Body of pancreas (tissue), 4 donors: ENCODE measurements at regions not wholly inside any gene's neighbourhood (a gene's known extent, or its start where the extent isn't known, plus 50 kb on each side); places are given as distances from the start of the nearest gene placed in this dataset.

Source experiments
- ATAC-seq: fragments of 150-250 bp; one replicate; pipeline ENCODE4 v1.9.1; 2016
- DNase-seq, 4 donors: peaks; one replicate each; pipeline ENCODE4 v3.0.0-alpha.2; 2019
- H3K27ac ChIP-seq, 4 donors: fragments of 200-600 bp; sonication (generic); 1 replicate in 3 of 4; 2 replicates in 1 of 4; pipeline versions ENCODE4 v1.5.1 to v1.6.1; 2016 to 2019; ENCODE audit warnings: mild to moderate bottlenecking in 1 of 4, mixed read lengths in 1 of 4, moderate library complexity in 1 of 4
- H3K27me3 ChIP-seq, 2 donors: fragments of 200-600 bp; sonication (generic); one replicate each; pipeline ENCODE4 v1.6.0; 2016; ENCODE audit warnings: mild to moderate bottlenecking in 1 of 2
- H3K36me3 ChIP-seq, 2 donors: fragments of 200-600 bp; sonication (generic); replicated peaks in 1 of 2; 2 replicates each; pipeline ENCODE4 v1.5.1; 2016; ENCODE audit warnings: low read depth in 2 of 2; ENCODE audit not compliant: insufficient read depth in 1 of 2
- H3K4me1 ChIP-seq: fragments of 200-600 bp; sonication (generic); one replicate; pipeline ENCODE4 v1.6.0; 2016
- H3K4me3 ChIP-seq, 2 donors: fragments of 200-600 bp; sonication (generic); 1 replicate in 1 of 2; 2 replicates in 1 of 2; pipeline ENCODE4 v1.5.1; 2016 to 2019
- H3K9me3 ChIP-seq, 3 donors: fragments of 200-600 bp; sonication (generic); 1 replicate in 2 of 3; 2 replicates in 1 of 3; pipeline ENCODE4 v1.5.1; 2016
- CTCF ChIP-seq, 7 experiments: fragments of 450-650 bp in 4 of 7; fragments of 200-600 bp in 3 of 7; sonication (generic) in 3 of 7; IDR thresholded peaks; one replicate each; pipeline ENCODE4 v1.5.1; 2016 to 2019; ENCODE audit warnings: antibody characterized with exemption in 7 of 7
- POLR2A ChIP-seq, 3 donors: fragments of 450-650 bp; IDR thresholded peaks; one replicate each; pipeline ENCODE4 v1.6.1; 2016; ENCODE audit warnings: antibody characterized with exemption in 3 of 3, mild to moderate bottlenecking in 2 of 3
- WGBS, 2 donors: methylation state at CpG; one replicate each; pipeline ENCODE4 v1.1.5; 2017; 5-methylcytosine and 5-hydroxymethylcytosine counted together
- intact Hi-C: fragments of 100-400 bp; cut with DNase I; formaldehyde crosslinking; loops from one replicate; pipeline ENCODE4 v1.15.1; 2023

- ATAC-seq (no peak), DNase-seq (no peak)
- H3K27ac ChIP-seq, result no peak overlapping the region
- H3K9me3 ChIP-seq, result no peaks in the 10 kb centered on the region
- H3K27me3 ChIP-seq, result no peaks in the 10 kb centered on the region
- H3K4me1 ChIP-seq, result peaks cover 3% of the 10 kb centered on the region
- H3K4me3 ChIP-seq, result no peak overlapping the region
- TF ChIP-seq POLR2A (IDR thresholded peaks at IDR 0.05) (no peak), CTCF (IDR thresholded peaks at IDR 0.05) (no peak)
- intact Hi-C loops, result no loop called here
- no peaks in the 10 kb centered on the region for H3K36me3 ChIP-seq
- WGBS, 2 donors, result 66 to 74% methylated on average over 8 of the region's 8 CpGs
Measured at GRCh38 chr1:14262637-14263036, 335.8 kb upstream of the KAZN start.

GRCh38 chr1:14263225-14263624 lies 335.3 kb upstream of the KAZN start:
- no peaks in the 10 kb centered on the region for H3K36me3 ChIP-seq
- no peaks in the 10 kb centered on the region for H3K27me3 ChIP-seq
- 76 to 77% methylated on average over 3 of the region's 3 CpGs for WGBS, 2 donors
- intact Hi-C loops, result no loop called here
- no peak overlapping the region for H3K4me3 ChIP-seq
- H3K4me1 ChIP-seq, result peaks cover 3% of the 10 kb centered on the region
- no peak for TF ChIP-seq CTCF (IDR thresholded peaks at IDR 0.05)
- TF ChIP-seq POLR2A (IDR thresholded peaks at IDR 0.05), result no peak
- DNase-seq, result no peak
- ATAC-seq, result no peak
- no peaks in the 10 kb centered on the region for H3K9me3 ChIP-seq
- H3K27ac ChIP-seq, result no peak overlapping the region

- H3K36me3 ChIP-seq, result no peaks in the 10 kb centered on the region
- no peak overlapping the region for H3K4me3 ChIP-seq
- H3K4me1 ChIP-seq, result peaks cover 3% of the 10 kb centered on the region
- H3K27me3 ChIP-seq, result no peaks in the 10 kb centered on the region
- no peak for TF ChIP-seq CTCF (IDR thresholded peaks at IDR 0.05)
- no peak for TF ChIP-seq POLR2A (IDR thresholded peaks at IDR 0.05)
- intact Hi-C loops, result no loop called here
- H3K27ac ChIP-seq, result no peak overlapping the region
- 77% methylated on average over 3 of the region's 3 CpGs for WGBS, 2 donors
- no peaks in the 10 kb centered on the region for H3K9me3 ChIP-seq
- no peak for DNase-seq
- no peak for ATAC-seq
Measured at GRCh38 chr1:14263671-14264070, 334.8 kb upstream of the KAZN start.

GRCh38 chr1:14265495-14265894 lies 333.0 kb upstream of the KAZN start:
- DNase-seq, result no peak
- intact Hi-C loops, result no loop called here
- no peak for ATAC-seq
- TF ChIP-seq POLR2A (IDR thresholded peaks at IDR 0.05) (no peak), CTCF (IDR thresholded peaks at IDR 0.05) (no peak)
- no peaks in the 10 kb centered on the region for H3K27me3 ChIP-seq
- no peak overlapping the region for H3K4me3 ChIP-seq
- 67 to 78% methylated on average over 2 of the region's 2 CpGs for WGBS, 2 donors
- H3K27ac ChIP-seq, result no peak overlapping the region
- no peaks in the 10 kb centered on the region for H3K9me3 ChIP-seq
- H3K36me3 ChIP-seq, result no peaks in the 10 kb centered on the region
- no peaks in the 10 kb centered on the region for H3K4me1 ChIP-seq

- no peaks in the 10 kb centered on the region for H3K4me1 ChIP-seq
- H3K36me3 ChIP-seq, result no peaks in the 10 kb centered on the region
- H3K9me3 ChIP-seq, result no peaks in the 10 kb centered on the region
- no peak for TF ChIP-seq CTCF (IDR thresholded peaks at IDR 0.05)
- TF ChIP-seq POLR2A (IDR thresholded peaks at IDR 0.05), result no peak
- intact Hi-C loops, result no loop called here
- ATAC-seq, result no peak
- no peak for DNase-seq
- 68 to 74% methylated on average over 2 of the region's 2 CpGs for WGBS, 2 donors
- no peak overlapping the region for H3K4me3 ChIP-seq
- no peak overlapping the region for H3K27ac ChIP-seq
- no peaks in the 10 kb centered on the region for H3K27me3 ChIP-seq
Measured at GRCh38 chr1:14267991-14268390, 330.5 kb upstream of the KAZN start.
